T-cell (primary cell): ENCODE measurements at regions not wholly inside any gene's neighbourhood (a gene's known extent, or its start where the extent isn't known, plus 50 kb on each side); places are given as distances from the start of the nearest gene placed in this dataset.
"Not testable (repeated sequence)": the region's sequence is repeated elsewhere in the genome, so short reads cannot be mapped to it uniquely, and the experiment has no call there.

ENCODE experiments used
- ATAC-seq, 4 experiments: fragments of 200-7000 bp in 3 of 4; fragments of 150-1000 bp in 1 of 4; cut with Tn5 transposase; replicated peaks in 1 of 4; 1 replicate in 3 of 4; 2 replicates in 1 of 4; pipeline ENCODE4 v1.10.0; 2021; ENCODE audit warnings: moderate library complexity in 3 of 4, mild to moderate bottlenecking in 2 of 4, moderate number of reproducible peaks in 1 of 4
- CTCF ChIA-PET, 2 donors: fragments of 300-600 bp; sonication (Branson Sonifier 250); formaldehyde crosslinking; loops; one replicate each; lab custom pipeline; 2022; ENCODE audit warnings: antibody characterized with exemption in 2 of 2; lab: Charles Lee
- POLR2A ChIA-PET, 2 donors: fragments of 300-600 bp; sonication (Branson Sonifier 250); formaldehyde crosslinking; loops; one replicate each; lab custom pipeline; 2022; ENCODE audit warnings: antibody characterized with exemption in 2 of 2; lab: Charles Lee
- DNase-seq, 35 experiments: peaks; one replicate each; pipeline versions ENCODE4 v3.0.0 to v3.0.0-alpha.2; 2013 to 2023
- H3K27ac ChIP-seq: one replicate; pipeline ENCODE4 v1.5.1; 2013; ENCODE audit warnings: low read length
- H3K27me3 ChIP-seq, 2 experiments: replicated peaks in 1 of 2; 1 replicate in 1 of 2; 2 replicates in 1 of 2; pipeline versions ENCODE4 v1.6.1 to v1.7.0; 2013; ENCODE audit warnings: low read length in 1 of 2, mixed read lengths in 1 of 2; ENCODE audit not compliant: control insufficient read depth in 2 of 2, insufficient read depth in 2 of 2; ENCODE audit errors: extremely low read depth in 1 of 2
- H3K36me3 ChIP-seq, 2 donors: 1 replicate in 1 of 2; 2 replicates in 1 of 2; pipeline versions ENCODE4 v1.6.1 to v1.7.0; 2013; ENCODE audit warnings: low read length in 1 of 2; ENCODE audit not compliant: control insufficient read depth in 2 of 2, insufficient read depth in 1 of 2; ENCODE audit errors: extremely low read depth in 1 of 2
- H3K4me1 ChIP-seq, 2 experiments: 1 replicate in 1 of 2; 2 replicates in 1 of 2; pipeline versions ENCODE4 v1.6.1 to v1.7.0; 2013; ENCODE audit warnings: low read length in 2 of 2, mixed read lengths in 1 of 2; ENCODE audit not compliant: insufficient read depth in 2 of 2, control insufficient read depth in 1 of 2; ENCODE audit errors: extremely low read depth in 1 of 2
- H3K4me3 ChIP-seq, 2 donors: 1 replicate in 1 of 2; 2 replicates in 1 of 2; pipeline versions ENCODE4 v1.5.1 to v1.7.0; 2013; ENCODE audit warnings: mild to moderate bottlenecking in 2 of 2, low read length in 1 of 2, moderate library complexity in 1 of 2; ENCODE audit not compliant: control insufficient read depth in 1 of 2; ENCODE audit errors: extremely low read depth in 1 of 2
- H3K9me3 ChIP-seq: 2 replicates; pipeline ENCODE4 v1.7.0; 2013
- H3K27ac Mint-ChIP-seq, 2 donors: one replicate each; pipeline ENCODE4 v1.8.0; 2020 to 2021; ENCODE audit warnings: mild to moderate bottlenecking in 2 of 2, mixed read lengths in 2 of 2
- H3K27me3 Mint-ChIP-seq, 2 donors: one replicate each; pipeline ENCODE4 v1.8.0; 2021 to 2022; ENCODE audit warnings: mixed read lengths in 2 of 2
- H3K36me3 Mint-ChIP-seq: one replicate; pipeline ENCODE4 v1.8.0; 2021; ENCODE audit warnings: mixed read lengths
- H3K4me1 Mint-ChIP-seq, 3 donors: one replicate each; pipeline ENCODE4 v1.8.0; 2020 to 2022; ENCODE audit warnings: mixed read lengths in 3 of 3, mild to moderate bottlenecking in 1 of 3
- H3K4me3 Mint-ChIP-seq, 3 donors: one replicate each; pipeline ENCODE4 v1.8.0; 2020 to 2022; ENCODE audit warnings: mild to moderate bottlenecking in 3 of 3, mixed read lengths in 3 of 3, moderate library complexity in 3 of 3
- H3K9me3 Mint-ChIP-seq, 3 donors: one replicate each; pipeline ENCODE4 v1.8.0; 2020 to 2022; ENCODE audit warnings: mixed read lengths in 3 of 3
- WGBS: methylation state at CpG from one replicate; pipeline ENCODE4 v1.1.5; 2013; ENCODE audit warnings: missing lambda C conversion rate; ENCODE audit not compliant: insufficient coverage; 5-methylcytosine and 5-hydroxymethylcytosine counted together

DNA sequence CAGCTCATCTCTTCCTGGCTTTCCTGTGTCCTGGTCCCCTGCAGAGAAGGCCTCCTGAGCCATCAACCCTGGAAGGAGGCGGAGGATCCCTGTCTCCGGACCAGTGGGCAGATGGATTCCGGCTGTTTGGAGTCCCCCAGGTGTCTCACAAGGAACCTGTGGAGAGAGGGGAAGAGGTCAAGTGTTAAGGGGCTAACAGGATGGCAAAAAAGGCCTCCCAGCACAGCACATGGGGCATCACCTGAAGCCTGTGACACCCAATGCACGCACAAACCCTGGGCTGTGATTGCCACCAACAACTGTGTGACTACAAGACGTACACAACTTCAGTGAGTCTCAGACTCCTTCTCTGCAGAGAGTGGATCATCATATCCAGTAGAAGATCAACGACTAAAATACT lies 107.5 kb downstream of the TUBA3C start:
- H3K4me1 ChIP-seq, H3K36me3 Mint-ChIP-seq, DNase-seq, H3K36me3 ChIP-seq, H3K27me3 Mint-ChIP-seq, CTCF ChIA-PET, POLR2A ChIA-PET, H3K9me3 ChIP-seq, H3K4me3 ChIP-seq, H3K27ac Mint-ChIP-seq, H3K4me1 Mint-ChIP-seq, H3K27ac ChIP-seq, H3K4me3 Mint-ChIP-seq, ATAC-seq, H3K27me3 ChIP-seq, H3K9me3 Mint-ChIP-seq: not testable (repeated sequence)
- WGBS = 75% methylated on average over 2 of the region's 6 CpGs

GRCh38 chr13:19072956-19073706 lies 108.5 kb downstream of the TUBA3C start:
- H3K4me3 ChIP-seq, CTCF ChIA-PET, H3K36me3 Mint-ChIP-seq, H3K27ac Mint-ChIP-seq, H3K27ac ChIP-seq, H3K27me3 ChIP-seq, DNase-seq, H3K4me1 Mint-ChIP-seq, H3K36me3 ChIP-seq, POLR2A ChIA-PET, H3K9me3 ChIP-seq, H3K4me3 Mint-ChIP-seq, H3K4me1 ChIP-seq, H3K27me3 Mint-ChIP-seq, ATAC-seq, H3K9me3 Mint-ChIP-seq: not testable (repeated sequence)
- WGBS = 83% methylated on average over 6 of the region's 11 CpGs

- no peak for DNase-seq
- no peak overlapping the region for H3K27ac ChIP-seq
- no peaks in the 10 kb centered on the region for H3K36me3 ChIP-seq
- Mint-ChIP-seq H3K27ac (no peak overlapping the region), H3K36me3 (no peaks in the 10 kb centered on the region), H3K4me1 (no peaks in the 10 kb centered on the region), H3K4me3 (no peak overlapping the region), H3K9me3 (peaks cover 0 to 6% (median 0%) of the 10 kb centered on the region in 3 donors), H3K27me3 (no peaks in the 10 kb centered on the region)
- no peak for ATAC-seq
- no peak overlapping the region for H3K4me3 ChIP-seq
- no peaks in the 10 kb centered on the region for H3K4me1 ChIP-seq
- WGBS = 94% methylated on average over 3 of the region's 4 CpGs
- H3K9me3 ChIP-seq = no peaks in the 10 kb centered on the region
- ChIA-PET CTCF (no interaction called here), POLR2A (no interaction called here)
- H3K27me3 ChIP-seq = peaks cover 0 to 7% of the 10 kb centered on the region in 2 experiments
Observed at GRCh38 chr13:19072543-19072942, 109.1 kb downstream of the TUBA3C start.

DNA sequence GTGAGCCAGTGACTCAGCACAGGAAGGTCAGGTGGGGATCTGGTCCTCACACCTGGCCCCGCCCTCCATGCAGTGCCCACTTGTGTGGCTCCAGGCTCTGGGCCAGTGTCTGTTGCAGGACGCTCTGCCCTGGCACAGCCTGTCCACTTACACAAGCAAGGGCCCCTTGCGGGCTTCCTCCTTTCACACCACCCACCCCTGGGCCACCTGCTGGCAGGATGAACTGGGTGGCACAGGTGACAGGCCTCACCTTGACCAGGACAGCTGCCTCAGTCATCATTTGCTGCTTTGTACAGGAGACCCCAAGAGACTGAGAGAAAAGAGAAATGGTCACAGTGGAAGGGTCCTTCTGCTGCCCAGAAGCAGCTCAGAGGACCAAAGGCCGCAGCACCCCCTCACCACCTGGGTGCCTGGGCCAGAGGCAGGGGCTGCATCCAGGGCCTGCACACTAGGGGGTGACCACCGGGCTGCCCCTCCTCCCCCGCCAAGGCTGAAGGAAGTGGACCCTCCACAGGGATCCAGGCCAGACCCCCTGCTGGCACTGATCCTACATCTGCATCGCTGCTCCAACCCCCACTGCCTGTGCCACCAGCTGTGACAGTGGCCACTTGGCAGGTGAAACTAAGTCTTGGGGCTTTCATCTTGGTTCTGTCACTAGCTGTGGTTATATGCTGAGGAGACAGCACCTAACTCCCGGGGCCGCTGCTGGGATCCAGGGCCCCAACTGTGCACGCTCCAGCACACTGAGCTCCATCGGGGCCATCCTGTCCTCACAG lies 110.3 kb downstream of the TUBA3C start:
- no peaks in the 10 kb centered on the region for H3K9me3 ChIP-seq
- H3K4me1 Mint-ChIP-seq = no peaks in the 10 kb centered on the region
- CTCF ChIA-PET = no interaction called here
- 100% methylated on average over 3 of the region's 11 CpGs for WGBS
- no peaks in the 10 kb centered on the region for H3K36me3 Mint-ChIP-seq
- no peak overlapping the region for H3K27ac ChIP-seq
- no peaks in the 10 kb centered on the region for H3K4me1 ChIP-seq
- H3K4me3 ChIP-seq = no peak overlapping the region
- peaks cover 0 to 6% of the 10 kb centered on the region in 2 experiments for H3K27me3 ChIP-seq
- no peak overlapping the region for H3K4me3 Mint-ChIP-seq
- peaks cover 0 to 6% (median under 1%) of the 10 kb centered on the region in 3 donors for H3K9me3 Mint-ChIP-seq
- no peak overlapping the region for H3K27ac Mint-ChIP-seq
- POLR2A ChIA-PET = no interaction called here
- no peaks in the 10 kb centered on the region for H3K27me3 Mint-ChIP-seq
- no peak for ATAC-seq
- H3K36me3 ChIP-seq = no peaks in the 10 kb centered on the region
- no peak for DNase-seq

- no peaks in the 10 kb centered on the region for H3K4me1 ChIP-seq
- DNase-seq (no peak), ATAC-seq (no peak)
- Mint-ChIP-seq H3K27me3 (no peaks in the 10 kb centered on the region), H3K9me3 (peaks cover 0 to 10% (median 2%) of the 10 kb centered on the region in 3 donors), H3K4me3 (no peak overlapping the region), H3K27ac (no peak overlapping the region), H3K4me1 (no peaks in the 10 kb centered on the region), H3K36me3 (no peaks in the 10 kb centered on the region)
- H3K4me3 ChIP-seq = no peak overlapping the region
- H3K27ac ChIP-seq = no peak overlapping the region
- WGBS = 85% methylated on average over 3 of the region's 6 CpGs
- no peaks in the 10 kb centered on the region for H3K9me3 ChIP-seq
- peaks cover 0 to 4% of the 10 kb centered on the region in 2 experiments for H3K27me3 ChIP-seq
- ChIA-PET CTCF (no interaction called here), POLR2A (no interaction called here)
- H3K36me3 ChIP-seq = no peaks in the 10 kb centered on the region
Observed at GRCh38 chr13:19070398-19070735, 111.3 kb downstream of the TUBA3C start.

DNA sequence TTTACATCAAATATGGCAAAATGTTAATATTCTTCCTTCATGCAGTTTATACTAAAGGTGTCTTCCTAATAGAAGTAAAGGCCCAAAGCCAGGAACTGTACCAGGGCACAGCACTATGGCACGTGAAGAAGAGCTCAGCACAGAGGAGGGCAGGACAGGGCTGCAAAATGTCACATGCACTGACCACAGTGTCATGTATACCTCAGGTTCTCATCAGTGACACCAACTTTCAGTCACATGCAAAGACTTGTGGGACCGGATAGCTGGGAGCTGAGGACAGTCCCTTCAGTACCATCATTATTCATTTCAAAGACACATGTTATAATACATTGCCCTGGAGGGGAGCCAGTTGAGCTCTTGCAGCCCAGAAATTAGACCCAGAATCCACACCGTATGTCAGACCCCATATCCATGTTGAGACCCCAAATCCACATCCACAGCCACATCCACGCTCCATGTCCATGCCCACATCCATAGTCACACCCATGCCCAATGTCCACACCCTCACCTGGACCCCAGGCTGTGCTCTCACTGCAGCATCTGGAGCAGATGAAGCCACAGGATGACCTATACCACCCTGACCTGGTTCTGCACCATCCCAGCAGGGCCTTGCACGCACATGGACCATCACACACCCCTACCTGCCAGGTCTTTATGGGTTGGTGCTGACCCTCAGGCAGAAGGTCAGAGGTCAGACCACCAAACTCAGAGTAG lies 111.8 kb downstream of the TUBA3C start:
- Histone ChIP-seq H3K27ac (no peak overlapping the region), H3K27me3 (peaks cover 0 to 4% of the 10 kb centered on the region in 2 experiments), H3K36me3 (no peaks in the 10 kb centered on the region), H3K4me1 (no peaks in the 10 kb centered on the region), H3K9me3 (no peaks in the 10 kb centered on the region), H3K4me3 (no peak overlapping the region)
- no peaks in the 10 kb centered on the region for H3K4me1 Mint-ChIP-seq
- ChIA-PET POLR2A (no interaction called here), CTCF (no interaction called here)
- H3K36me3 Mint-ChIP-seq = no peaks in the 10 kb centered on the region
- ATAC-seq (no peak), DNase-seq (no peak)
- 57% methylated on average over 5 of the region's 5 CpGs for WGBS
- H3K4me3 Mint-ChIP-seq = no peak overlapping the region
- peaks cover 0 to 9% (median 2%) of the 10 kb centered on the region in 3 donors for H3K9me3 Mint-ChIP-seq
- no peak overlapping the region for H3K27ac Mint-ChIP-seq
- H3K27me3 Mint-ChIP-seq = no peaks in the 10 kb centered on the region
